HCT116 (cell line): ENCODE measurements at regions not wholly inside any gene's neighbourhood (a gene's known extent, or its start where the extent isn't known, plus 50 kb on each side); places are given as distances from the start of the nearest gene placed in this dataset.

Source experiments
- ATAC-seq: fragments of 200-7000 bp; cut with Tn5 transposase; 2 replicates; pipeline ENCODE4 v1.9.1; 2020; ENCODE audit warnings: mild to moderate bottlenecking, moderate library complexity
- BruUV-seq: library from RNA; stranded (reverse); fragments of 400-500 nt; replicated peaks from 2 replicates; lab custom pipeline; 2021; lab: Mats Ljungman, UMichigan
- CTCF ChIA-PET: fragments of 300-600 bp; sonication (Branson Sonifier 250); formaldehyde crosslinking; loops from one replicate; lab custom pipeline; 2021; ENCODE audit warnings: antibody characterized with exemption; lab: Charles Lee
- POLR2A ChIA-PET: fragments of 300-600, 350-600 bp; sonication (Branson Sonifier 250); formaldehyde crosslinking; loops from one replicate; lab custom pipeline; 2021; ENCODE audit warnings: antibody characterized with exemption; lab: Charles Lee
- RAD21 ChIA-PET, 2 experiments: fragments of 300-600 bp; sonication (Branson Sonifier 250); formaldehyde crosslinking; loops; one replicate each; lab custom pipeline; 2023; ENCODE audit warnings: low total read pairs in 2 of 2; ENCODE audit not compliant: uncharacterized antibody in 2 of 2, unreplicated experiment in 2 of 2, low non-redundant PET in 1 of 2; lab: Charles Lee
- DNase-seq: peaks from one replicate; pipeline ENCODE4 v3.0.0-alpha.2; 2010; ENCODE audit warnings: low read depth, low spot score
- H2AFZ ChIP-seq: fragments of 200-600 bp; shearing (Covaris generic), sonication (generic); 2 replicates; pipeline ENCODE4 v1.6.1; 2017; ENCODE audit warnings: low read depth, mixed run types, mixed read lengths, antibody characterized with exemption, low read length; ENCODE audit not compliant: poor library complexity, severe bottlenecking
- H3K27ac ChIP-seq: 2 replicates; pipeline ENCODE4 v1.5.1; 2012; ENCODE audit warnings: low read depth, low read length
- H3K27me3 ChIP-seq: fragments of 200-600 bp; sonication (generic); 2 replicates; pipeline ENCODE4 v1.6.1; 2016; ENCODE audit warnings: mixed run types, low read length, mixed read lengths; ENCODE audit not compliant: insufficient read depth
- H3K36me3 ChIP-seq, 2 experiments: fragments of 200-500 bp in 1 of 2; fragments of 200-600 bp in 1 of 2; sonication (Bioruptor generic) in 1 of 2; sonication (generic) in 1 of 2; 2 replicates each; pipeline versions ENCODE4 v1.5.1 to v1.6.1; 2014 to 2016; ENCODE audit warnings: low read length in 2 of 2, inconsistent platforms in 1 of 2, mixed read lengths in 1 of 2, mixed run types in 1 of 2; ENCODE audit not compliant: insufficient read depth in 2 of 2, control insufficient read depth in 1 of 2
- H3K4me1 ChIP-seq, 2 experiments: fragments of 200-600 bp in 1 of 2; sonication (generic) in 1 of 2; 2 replicates each; pipeline versions ENCODE4 v1.5.1 to v1.6.1; 2012 to 2017; ENCODE audit warnings: low read length in 2 of 2, inconsistent platforms in 1 of 2, mild to moderate bottlenecking in 1 of 2, mixed read lengths in 1 of 2, mixed run types in 1 of 2, moderate library complexity in 1 of 2; ENCODE audit not compliant: insufficient read depth in 2 of 2, control insufficient read depth in 1 of 2
- H3K4me2 ChIP-seq: fragments of 200-600 bp; sonication (generic); 2 replicates; pipeline ENCODE4 v1.6.1; 2017; ENCODE audit warnings: mixed run types, low read length, mixed read lengths
- H3K4me3 ChIP-seq, 2 experiments: fragments of 200-600 bp in 1 of 2; sonication (generic) in 1 of 2; replicated peaks in 1 of 2; 2 replicates each; pipeline ENCODE4 v1.5.1; 2011 to 2016; ENCODE audit warnings: low read length in 2 of 2, control low read depth in 1 of 2, low read depth in 1 of 2, mild to moderate bottlenecking in 1 of 2, mixed read lengths in 1 of 2, mixed run types in 1 of 2
- H3K79me2 ChIP-seq: fragments of 200-600 bp; sonication (generic); 2 replicates; pipeline ENCODE4 v1.6.1; 2017; ENCODE audit warnings: mild to moderate bottlenecking, mixed run types, low read length, moderate library complexity, mixed read lengths; ENCODE audit not compliant: insufficient read depth
- H3K9ac ChIP-seq: fragments of 200-600 bp; sonication (generic); 2 replicates; pipeline ENCODE4 v1.6.1; 2016; ENCODE audit warnings: low read length, mixed read lengths
- H3K9me2 ChIP-seq: fragments of 200-600 bp; sonication (generic), shearing (Covaris generic); 2 replicates; pipeline ENCODE4 v1.6.1; 2017; ENCODE audit warnings: mixed run types, mild to moderate bottlenecking, moderate library complexity; ENCODE audit not compliant: insufficient read depth
- H3K9me3 ChIP-seq, 2 experiments: fragments of 200-500 bp in 1 of 2; fragments of 200-600 bp in 1 of 2; sonication (Bioruptor generic) in 1 of 2; sonication (generic) in 1 of 2; 2 replicates each; pipeline ENCODE4 v1.6.1; 2014 to 2017; ENCODE audit warnings: low read length in 2 of 2, mixed read lengths in 2 of 2, inconsistent platforms in 1 of 2, low read depth in 1 of 2, mild to moderate bottlenecking in 1 of 2, mixed run types in 1 of 2, moderate library complexity in 1 of 2; ENCODE audit not compliant: control insufficient read depth in 1 of 2, insufficient read depth in 1 of 2
- H4K20me1 ChIP-seq: fragments of 200-600 bp; sonication (generic), shearing (Covaris generic); 2 replicates; pipeline ENCODE4 v1.6.1; 2017; ENCODE audit warnings: mixed run types, mild to moderate bottlenecking, moderate library complexity; ENCODE audit not compliant: insufficient read depth
- CBX3 ChIP-seq: IDR thresholded peaks from 2 replicates; pipeline ENCODE4 v1.6.1; 2012; ENCODE audit warnings: low read depth
- CEBPB ChIP-seq: IDR thresholded peaks from 2 replicates; pipeline ENCODE4 v1.6.1; 2012; ENCODE audit warnings: low read depth
- EZH2phosphoT487 ChIP-seq: fragments of 200-600 bp; IDR thresholded peaks from 2 replicates; pipeline ENCODE4 v1.6.1; 2018; ENCODE audit warnings: antibody characterized with exemption, borderline replicate concordance
- FOSL1 ChIP-seq: IDR thresholded peaks from 2 replicates; pipeline ENCODE4 v1.6.1; 2012; ENCODE audit warnings: low read depth
- MAX ChIP-seq: IDR thresholded peaks from 2 replicates; pipeline ENCODE4 v1.6.1; 2012
- POLR2AphosphoS5 ChIP-seq: IDR thresholded peaks from 2 replicates; pipeline ENCODE4 v1.6.1; 2011; ENCODE audit warnings: mild to moderate bottlenecking, low read depth, low read length, moderate library complexity
- RAD21 ChIP-seq: IDR thresholded peaks from 2 replicates; pipeline ENCODE4 v1.6.1; 2012; ENCODE audit warnings: low read depth, mild to moderate bottlenecking
- SIN3A ChIP-seq: IDR thresholded peaks from 2 replicates; pipeline ENCODE4 v1.6.1; 2012; ENCODE audit warnings: low read depth
- YY1 ChIP-seq: IDR thresholded peaks from 2 replicates; pipeline ENCODE4 v1.6.1; 2011; ENCODE audit warnings: low read length, low read depth, moderate library complexity, mild to moderate bottlenecking; ENCODE audit not compliant: insufficient replicate concordance; ENCODE audit errors: extremely low read depth
- ZBTB33 ChIP-seq: IDR thresholded peaks from 2 replicates; pipeline ENCODE4 v1.6.1; 2011; ENCODE audit warnings: mild to moderate bottlenecking, low read length, moderate library complexity; ENCODE audit not compliant: insufficient replicate concordance; ENCODE audit errors: extremely low read depth
- ZFX ChIP-seq: fragments of 450-650 bp; IDR thresholded peaks from 2 replicates; pipeline ENCODE4 v1.6.1; 2017
- ZNF274 ChIP-seq: fragments of 200-500 bp; sonication (Bioruptor generic); IDR thresholded peaks from 2 replicates; pipeline ENCODE4 v1.6.1; 2014; ENCODE audit warnings: mild to moderate bottlenecking, low read depth, low read length, inconsistent platforms
- intact Hi-C: fragments of 100-400 bp; cut with micrococcal nuclease; formaldehyde crosslinking; loops from 2 replicates; pipeline ENCODE4 v1.10.0; 2022

- no TSS peak for BruUV-seq
- ATAC-seq: no peak
- Histone ChIP-seq H3K9ac (no peak overlapping the region), H3K27me3 (no peaks in the 10 kb centered on the region), H3K9me2 (no peaks in the 10 kb centered on the region), H3K4me2 (no peak overlapping the region), H3K4me3 (no peak overlapping the region), H3K27ac (no peak overlapping the region), H3K9me3 (no peaks in the 10 kb centered on the region), H3K36me3 (no peaks in the 10 kb centered on the region), H2AFZ (no peak overlapping the region), H4K20me1 (no peaks in the 10 kb centered on the region), H3K4me1 (no peaks in the 10 kb centered on the region), H3K79me2 (no peaks in the 10 kb centered on the region)
- intact Hi-C loops: no loop called here
- no peak for DNase-seq
- ChIA-PET CTCF (no interaction called here), POLR2A (no interaction called here), RAD21 (no interaction called here)
- no peak for TF ChIP-seq EZH2phosphoT487
- no peak for TF ChIP-seq CBX3
- TF ChIP-seq ZBTB33: no peak
- TF ChIP-seq SIN3A: no peak
- no peak for TF ChIP-seq YY1
- TF ChIP-seq CEBPB: no peak
- TF ChIP-seq POLR2AphosphoS5: no peak
- no peak for TF ChIP-seq ZFX
- TF ChIP-seq RAD21: no peak
- no peak for TF ChIP-seq FOSL1
- no peak for TF ChIP-seq ZNF274
- TF ChIP-seq MAX: no peak
Measured at GRCh38 chr6:25057111-25057905, 121.5 kb upstream of the RIPOR2 start.
